Right atrium auricular region (tissue), 2 donors: ENCODE measurements at regions not wholly inside any gene's neighbourhood (a gene's known extent, or its start where the extent isn't known, plus 50 kb on each side); places are given as distances from the start of the nearest gene placed in this dataset.

Experiments
- DNase-seq: peaks from one replicate; pipeline ENCODE4 v3.0.0-alpha.2; 2019; ENCODE audit warnings: low spot score
- H3K27ac ChIP-seq, 2 donors: fragments of 200-600 bp; sonication (generic); 1 replicate in 1 of 2; 2 replicates in 1 of 2; pipeline ENCODE4 v1.5.1; 2016 to 2019
- H3K27me3 ChIP-seq, 2 donors: fragments of 200-600 bp; sonication (generic); one replicate each; pipeline versions ENCODE4 v1.5.1 to v1.6.0; 2017 to 2019
- H3K36me3 ChIP-seq: fragments of 200-600 bp; sonication (generic); one replicate; pipeline ENCODE4 v1.5.1; 2016
- H3K4me1 ChIP-seq, 2 donors: fragments of 200-600 bp; sonication (generic); one replicate each; pipeline versions ENCODE4 v1.5.1 to v1.6.0; 2017 to 2019
- H3K4me3 ChIP-seq, 2 donors: fragments of 200-600 bp; sonication (generic); 1 replicate in 1 of 2; 2 replicates in 1 of 2; pipeline ENCODE4 v1.5.1; 2017 to 2019; ENCODE audit warnings: mild to moderate bottlenecking in 1 of 2, moderate library complexity in 1 of 2
- H3K9me3 ChIP-seq, 2 donors: fragments of 200-600 bp; sonication (generic); one replicate each; pipeline ENCODE4 v1.5.1; 2019
- TF ChIP-seq, protein P1 (sequence below), 2 donors: fragments of 200-600 bp; sonication (generic); IDR thresholded peaks; one replicate each; pipeline ENCODE4 v1.5.1; 2019; ENCODE audit warnings: antibody characterized with exemption in 2 of 2

GRCh38 chr21:32113486-32113885, 165.4 kb downstream of the MIS18A start:
- no peak overlapping the region for H3K27ac ChIP-seq
- H3K36me3 ChIP-seq: no peaks in the 10 kb centered on the region
- H3K4me3 ChIP-seq: no peak overlapping the region
- no peaks in the 10 kb centered on the region for H3K4me1 ChIP-seq
- peaks cover 0 to 5% of the 10 kb centered on the region in 2 donors for H3K9me3 ChIP-seq
- TF ChIP-seq, protein P1, sequence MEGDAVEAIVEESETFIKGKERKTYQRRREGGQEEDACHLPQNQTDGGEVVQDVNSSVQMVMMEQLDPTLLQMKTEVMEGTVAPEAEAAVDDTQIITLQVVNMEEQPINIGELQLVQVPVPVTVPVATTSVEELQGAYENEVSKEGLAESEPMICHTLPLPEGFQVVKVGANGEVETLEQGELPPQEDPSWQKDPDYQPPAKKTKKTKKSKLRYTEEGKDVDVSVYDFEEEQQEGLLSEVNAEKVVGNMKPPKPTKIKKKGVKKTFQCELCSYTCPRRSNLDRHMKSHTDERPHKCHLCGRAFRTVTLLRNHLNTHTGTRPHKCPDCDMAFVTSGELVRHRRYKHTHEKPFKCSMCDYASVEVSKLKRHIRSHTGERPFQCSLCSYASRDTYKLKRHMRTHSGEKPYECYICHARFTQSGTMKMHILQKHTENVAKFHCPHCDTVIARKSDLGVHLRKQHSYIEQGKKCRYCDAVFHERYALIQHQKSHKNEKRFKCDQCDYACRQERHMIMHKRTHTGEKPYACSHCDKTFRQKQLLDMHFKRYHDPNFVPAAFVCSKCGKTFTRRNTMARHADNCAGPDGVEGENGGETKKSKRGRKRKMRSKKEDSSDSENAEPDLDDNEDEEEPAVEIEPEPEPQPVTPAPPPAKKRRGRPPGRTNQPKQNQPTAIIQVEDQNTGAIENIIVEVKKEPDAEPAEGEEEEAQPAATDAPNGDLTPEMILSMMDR (IDR thresholded peaks at IDR 0.05): no peak
- DNase-seq: no peak
- no peaks in the 10 kb centered on the region for H3K27me3 ChIP-seq

DNA sequence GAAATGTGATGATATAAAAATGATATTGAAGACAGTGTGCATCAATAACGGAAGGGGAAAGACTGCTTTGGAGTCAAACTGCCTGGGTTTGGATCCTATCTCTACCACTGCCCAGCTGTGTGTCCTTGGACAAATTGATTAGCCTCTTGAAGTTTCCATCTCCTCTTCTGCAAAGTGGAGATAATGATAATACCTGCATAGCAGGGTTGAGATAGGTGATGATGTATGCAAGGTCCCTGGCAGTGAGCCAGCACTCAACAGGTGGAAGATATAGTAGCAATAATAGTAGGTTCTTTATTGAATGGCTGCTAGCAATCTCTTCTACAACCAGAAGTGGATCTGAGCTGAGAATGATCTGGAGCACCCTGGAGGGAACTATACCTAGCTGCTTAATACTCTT, 166.7 kb downstream of the MIS18A start:
- H3K27ac ChIP-seq: no peak overlapping the region
- H3K4me3 ChIP-seq: no peak overlapping the region
- H3K9me3 ChIP-seq: peaks cover 0 to 5% of the 10 kb centered on the region in 2 donors
- no peak for DNase-seq
- H3K4me1 ChIP-seq: no peaks in the 10 kb centered on the region
- H3K27me3 ChIP-seq: no peaks in the 10 kb centered on the region
- H3K36me3 ChIP-seq: no peaks in the 10 kb centered on the region
- TF ChIP-seq, protein P1 (IDR thresholded peaks at IDR 0.05): no peak

DNA sequence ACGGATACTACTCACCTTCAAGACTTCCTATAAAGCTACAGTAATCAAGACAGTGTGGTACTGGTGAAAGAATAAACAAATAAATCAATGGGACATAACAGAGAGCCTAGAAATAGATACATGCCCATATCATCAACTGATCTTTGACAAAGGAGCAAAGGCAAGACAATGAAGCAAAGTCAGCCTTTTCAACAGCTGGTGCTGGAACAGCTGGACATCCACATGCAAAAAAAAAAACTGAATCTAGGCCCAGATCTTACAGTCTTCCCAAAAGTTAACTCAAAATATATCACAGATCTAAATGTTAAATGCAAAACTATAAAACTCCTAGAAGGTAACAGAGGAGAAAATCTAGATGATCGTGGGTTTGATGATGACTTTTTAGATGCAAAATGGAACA, 170.3 kb downstream of the MIS18A start:
- H3K36me3 ChIP-seq: no peaks in the 10 kb centered on the region
- TF ChIP-seq, protein P1 (IDR thresholded peaks at IDR 0.05): no peak
- H3K4me3 ChIP-seq: no peak overlapping the region
- no peaks in the 10 kb centered on the region for H3K4me1 ChIP-seq
- H3K9me3 ChIP-seq: peaks cover 0 to 5% of the 10 kb centered on the region in 2 donors
- no peak for DNase-seq
- H3K27ac ChIP-seq: no peak overlapping the region
- no peaks in the 10 kb centered on the region for H3K27me3 ChIP-seq

DNA sequence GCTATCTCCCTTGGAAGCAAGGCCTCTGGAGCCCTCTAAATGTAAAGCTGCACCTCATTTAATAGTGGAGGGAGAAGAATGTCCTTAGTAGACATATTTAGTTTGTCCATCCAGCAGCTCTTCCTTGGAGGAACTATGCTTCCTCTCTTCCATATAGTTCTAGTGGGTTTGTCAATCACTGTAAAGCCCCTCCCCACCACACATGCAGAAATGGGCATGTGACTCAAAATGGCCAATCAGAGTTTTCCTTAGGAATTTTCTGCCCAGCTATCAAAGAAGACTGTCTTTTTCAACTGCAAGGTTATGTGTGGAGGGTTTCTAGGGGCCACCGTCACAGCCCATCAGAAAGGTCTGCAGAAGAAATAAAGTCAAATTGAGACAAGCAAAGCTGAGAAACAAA, 175.5 kb downstream of the MIS18A start:
- H3K9me3 ChIP-seq: no peaks in the 10 kb centered on the region
- H3K27ac ChIP-seq: no peak overlapping the region
- no peaks in the 10 kb centered on the region for H3K4me1 ChIP-seq
- H3K27me3 ChIP-seq: no peaks in the 10 kb centered on the region
- TF ChIP-seq, protein P1 (IDR thresholded peaks at IDR 0.05): no peak
- DNase-seq: no peak
- H3K4me3 ChIP-seq: no peak overlapping the region
- no peaks in the 10 kb centered on the region for H3K36me3 ChIP-seq

DNA sequence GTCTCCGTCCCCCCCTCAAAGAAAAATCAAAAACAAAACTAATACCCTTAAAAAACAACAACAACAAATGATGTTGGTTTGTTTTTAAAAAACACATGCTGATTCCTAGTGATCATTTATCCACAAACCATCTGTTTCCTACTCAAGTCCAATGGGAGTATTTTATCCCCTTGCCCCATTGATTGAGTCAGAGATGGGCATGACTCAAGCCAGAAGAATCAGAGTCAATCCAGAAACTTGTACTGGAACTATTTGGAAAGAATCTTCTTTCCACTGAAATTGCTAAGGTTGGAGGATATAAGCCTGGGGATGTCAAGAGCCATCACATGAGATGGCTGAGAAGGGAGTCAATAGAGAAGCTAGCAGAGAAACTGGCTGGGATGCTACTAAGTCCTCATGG, 176.4 kb downstream of the MIS18A start:
- Histone ChIP-seq H3K27me3 (no peaks in the 10 kb centered on the region), H3K9me3 (no peaks in the 10 kb centered on the region), H3K27ac (no peak overlapping the region), H3K4me3 (no peak overlapping the region), H3K4me1 (no peaks in the 10 kb centered on the region), H3K36me3 (no peaks in the 10 kb centered on the region)
- no peak for DNase-seq
- TF ChIP-seq, protein P1 (IDR thresholded peaks at IDR 0.05): no peak

DNA sequence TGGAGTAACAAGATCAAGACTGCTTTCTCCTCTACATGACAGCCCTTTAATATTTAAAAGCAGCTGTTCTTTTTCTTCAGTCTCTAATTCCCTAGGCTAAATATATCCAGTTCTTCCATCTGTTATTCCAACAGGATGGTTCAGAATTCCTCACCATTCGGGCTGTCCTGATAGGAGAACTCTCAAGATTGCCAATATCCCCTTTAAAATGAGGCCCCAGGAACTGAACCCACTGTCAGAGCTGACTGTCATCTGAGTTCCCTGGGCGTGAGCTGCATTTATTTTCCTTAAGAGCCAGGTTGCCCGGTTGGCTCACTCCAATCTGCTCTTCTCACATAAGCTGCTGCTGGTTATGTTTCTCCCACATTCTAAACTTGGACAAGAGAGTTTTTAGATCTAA, 177.6 kb downstream of the MIS18A start:
- TF ChIP-seq, protein P1 (IDR thresholded peaks at IDR 0.05): no peak
- peaks cover 0 to 8% of the 10 kb centered on the region in 2 donors for H3K4me1 ChIP-seq

More for the DNA sequence above, 177.6 kb downstream of the MIS18A start:
- no peaks in the 10 kb centered on the region for H3K9me3 ChIP-seq
- no peaks in the 10 kb centered on the region for H3K36me3 ChIP-seq
- DNase-seq: no peak
- no peak overlapping the region for H3K4me3 ChIP-seq
- H3K27me3 ChIP-seq: no peaks in the 10 kb centered on the region
- no peak overlapping the region for H3K27ac ChIP-seq
